Hepatocyte (in vitro differentiated cells): ENCODE measurements at regions not wholly inside any gene's neighbourhood (a gene's known extent, or its start where the extent isn't known, plus 50 kb on each side); places are given as distances from the start of the nearest gene placed in this dataset.

Source experiments
- DNase-seq: peaks from one replicate; pipeline ENCODE4 v3.0.0-alpha.2; 2016; ENCODE audit warnings: low spot score
- H2AFZ ChIP-seq: fragments of 200-600 bp; sonication (generic); 2 replicates; pipeline ENCODE4 v1.6.0; 2016; ENCODE audit warnings: antibody characterized with exemption, mild to moderate bottlenecking
- H3K27ac ChIP-seq: fragments of 200-600 bp; sonication (generic); 2 replicates; pipeline ENCODE4 v1.5.1; 2016; ENCODE audit warnings: mild to moderate bottlenecking
- H3K27me3 ChIP-seq: fragments of 200-600 bp; sonication (generic); 2 replicates; pipeline ENCODE4 v1.6.1; 2016
- H3K36me3 ChIP-seq: fragments of 200-600 bp; sonication (generic); replicated peaks from 2 replicates; pipeline ENCODE4 v1.5.1; 2016; ENCODE audit warnings: low read depth; ENCODE audit not compliant: insufficient read depth
- H3K4me1 ChIP-seq: fragments of 200-600 bp; sonication (generic); 2 replicates; pipeline ENCODE4 v1.5.1; 2016; ENCODE audit warnings: mild to moderate bottlenecking, moderate library complexity; ENCODE audit not compliant: insufficient read depth
- H3K4me2 ChIP-seq: fragments of 200-600 bp; sonication (generic); 2 replicates; pipeline ENCODE4 v1.6.0; 2016
- H3K4me3 ChIP-seq: fragments of 200-600 bp; sonication (generic); 2 replicates; pipeline ENCODE4 v1.5.1; 2016; ENCODE audit warnings: mild to moderate bottlenecking
- H3K79me2 ChIP-seq: fragments of 200-600 bp; sonication (generic); 2 replicates; pipeline ENCODE4 v1.6.0; 2017; ENCODE audit warnings: mild to moderate bottlenecking
- H3K9me2 ChIP-seq: fragments of 200-600 bp; sonication (generic); replicated peaks from 2 replicates; pipeline ENCODE4 v1.6.0; 2017; ENCODE audit warnings: mild to moderate bottlenecking; ENCODE audit not compliant: insufficient read depth
- H3K9me3 ChIP-seq: fragments of 200-600 bp; sonication (generic); 2 replicates; pipeline ENCODE4 v1.5.1; 2016; ENCODE audit warnings: low read depth, mild to moderate bottlenecking
- H4K20me1 ChIP-seq: fragments of 200-600 bp; sonication (generic); 2 replicates; pipeline ENCODE4 v1.6.0; 2016; ENCODE audit warnings: mild to moderate bottlenecking; ENCODE audit not compliant: insufficient read depth, poor library complexity, severe bottlenecking
- CTCF ChIP-seq: fragments of 200-600 bp; sonication (generic); IDR thresholded peaks from 2 replicates; pipeline ENCODE4 v1.5.1; 2016; ENCODE audit warnings: antibody characterized with exemption, mild to moderate bottlenecking; ENCODE audit not compliant: poor library complexity
- EZH2 ChIP-seq: fragments of 200-600 bp; sonication (generic); IDR thresholded peaks from 2 replicates; pipeline ENCODE4 v1.6.1; 2016; ENCODE audit warnings: antibody characterized with exemption, mild to moderate bottlenecking, borderline replicate concordance
- EZH2phosphoT487 ChIP-seq: fragments of 200-600 bp; sonication (generic); IDR thresholded peaks from one replicate; pipeline ENCODE4 v1.6.1; 2018; ENCODE audit warnings: antibody characterized with exemption, mild to moderate bottlenecking, low read depth, moderate library complexity; ENCODE audit not compliant: unreplicated experiment, severe bottlenecking
- WGBS: methylation state at CpG from one replicate; pipeline ENCODE4 v1.1.6; 2016; ENCODE audit warnings: low lambda C conversion rate; ENCODE audit errors: missing lambda C conversion rate; 5-methylcytosine and 5-hydroxymethylcytosine counted together

- TF ChIP-seq CTCF (no peak), EZH2phosphoT487 (no peak)
- no peaks in the 10 kb centered on the region for H3K9me2 ChIP-seq
- H3K4me3 ChIP-seq = no peak overlapping the region
- H4K20me1 ChIP-seq = no peaks in the 10 kb centered on the region
- no peaks in the 10 kb centered on the region for H3K9me3 ChIP-seq
- no peaks in the 10 kb centered on the region for H3K36me3 ChIP-seq
- H2AFZ ChIP-seq = no peak overlapping the region
- H3K4me1 ChIP-seq = peaks cover 15% of the 10 kb centered on the region
- no peaks in the 10 kb centered on the region for H3K79me2 ChIP-seq
- H3K27me3 ChIP-seq = no peaks in the 10 kb centered on the region
- H3K27ac ChIP-seq = peak overlapping the region; percentile 47
- no peak overlapping the region for H3K4me2 ChIP-seq
- DNase-seq = no peak
- 88% methylated on average over 14 of the region's 15 CpGs for WGBS
Measured at GRCh38 chr2:239523147-239523953, 122.5 kb upstream of the HDAC4 start.

- no peaks in the 10 kb centered on the region for H3K9me2 ChIP-seq
- H2AFZ ChIP-seq = no peak overlapping the region
- 93% methylated on average over 12 of the region's 12 CpGs for WGBS
- H3K9me3 ChIP-seq = no peaks in the 10 kb centered on the region
- TF ChIP-seq EZH2phosphoT487 (no peak), EZH2 (no peak), CTCF (no peak)
- DNase-seq = no peak
- no peak overlapping the region for H3K4me3 ChIP-seq
- H3K36me3 ChIP-seq = no peaks in the 10 kb centered on the region
- no peaks in the 10 kb centered on the region for H3K79me2 ChIP-seq
- H3K4me1 ChIP-seq = peaks cover 15% of the 10 kb centered on the region
- H3K27ac ChIP-seq = peak overlapping the region; percentile 15
- H3K27me3 ChIP-seq = no peaks in the 10 kb centered on the region
- H4K20me1 ChIP-seq = no peaks in the 10 kb centered on the region
- H3K4me2 ChIP-seq = no peak overlapping the region
Measured at GRCh38 chr2:239522740-239523119, 121.9 kb upstream of the HDAC4 start.

- H3K79me2 ChIP-seq = no peaks in the 10 kb centered on the region
- WGBS = 73% methylated on average over 15 of the region's 15 CpGs
- H3K4me3 ChIP-seq = no peak overlapping the region
- TF ChIP-seq CTCF (no peak), EZH2phosphoT487 (no peak), EZH2 (no peak)
- H3K9me2 ChIP-seq = no peaks in the 10 kb centered on the region
- H3K27me3 ChIP-seq = no peaks in the 10 kb centered on the region
- H3K9me3 ChIP-seq = no peaks in the 10 kb centered on the region
- H2AFZ ChIP-seq = no peak overlapping the region
- H3K4me1 ChIP-seq = peaks cover 15% of the 10 kb centered on the region
- peak; percentile 79 for DNase-seq
- H4K20me1 ChIP-seq = no peaks in the 10 kb centered on the region
- H3K4me2 ChIP-seq = no peak overlapping the region
- no peaks in the 10 kb centered on the region for H3K36me3 ChIP-seq
- peak overlapping the region; percentile 72 for H3K27ac ChIP-seq
Measured at GRCh38 chr2:239522002-239522739, 121.4 kb upstream of the HDAC4 start.
